ENCODE measurements at regions not wholly inside any gene's neighbourhood (a gene's known extent, or its start where the extent isn't known, plus 50 kb on each side); places are given as distances from the start of the nearest gene placed in this dataset.

- TF ChIP-seq ZFP36 (IDR thresholded peaks at IDR 0.05; ENCODE audit: borderline replicate concordance, low read depth, low read length, partially characterized antibody), result no peak
- TF ChIP-seq NR3C1 (CRISPR knock-in tag; IDR thresholded peaks at IDR 0.05), result no peak
- no peak for TF ChIP-seq MZF1 (CRISPR knock-in tag; IDR thresholded peaks at IDR 0.05; ENCODE audit: borderline replicate concordance)
- TF ChIP-seq KLF11 (CRISPR knock-in tag; IDR thresholded peaks at IDR 0.05), result no peak
- no peak for TF ChIP-seq CHD4 (IDR thresholded peaks at IDR 0.05; ENCODE audit: borderline replicate concordance, low read length)
- no peak for TF ChIP-seq ZNF331 (CRISPR knock-in tag; IDR thresholded peaks at IDR 0.05)
- TF ChIP-seq ZEB1 (IDR thresholded peaks at IDR 0.05; ENCODE audit: insufficient replicate concordance, low read depth), result no peak
These were observed 63.3 kb downstream of the HDGFL1 start (continued) for GRCh38 chr6:22632581-22633145.

- Histone ChIP-seq H2AFZ (ENCODE audit: low read length) (no peak overlapping the region), H3K9me3 (ENCODE audit: low read length) (peaks cover 54% of the 10 kb centered on the region), H3K4me2 (ENCODE audit: low read depth, low read length) (no peak overlapping the region), H3K79me2 (ENCODE audit: insufficient read depth, low read length) (no peaks in the 10 kb centered on the region), H3K36me3 (replicated peaks in 1 of 2; ENCODE audit: control insufficient read depth in 1 of 2, insufficient read depth in 2 of 2, low read length in 2 of 2) (no peaks in the 10 kb centered on the region), H3K27me3 (ENCODE audit: control insufficient read depth in 1 of 2, insufficient read depth in 2 of 2, low read length in 2 of 2) (no peaks in the 10 kb centered on the region), H3K27ac (ENCODE audit: extremely low read length, insufficient read depth, low read length) (no peak overlapping the region), H3K4me1 (ENCODE audit: insufficient read depth, low read length) (no peaks in the 10 kb centered on the region), H4K20me1 (ENCODE audit: insufficient read depth, low read length) (no peaks in the 10 kb centered on the region), H3K9ac (ENCODE audit: insufficient read depth, low read depth, low read length) (no peak overlapping the region), H3K4me3 (replicated peaks in 1 of 3; ENCODE audit: insufficient read depth in 1 of 3, low read depth in 2 of 3, low read length in 3 of 3) (no peak overlapping the region)
- 20% methylated on average over 4 of the region's 4 CpGs for WGBS (ENCODE audit: low lambda C conversion rate)
- FAIRE-seq (no peak), DNase-seq (ENCODE audit: low spot score) (no peak), ATAC-seq (no peak)
- in situ Hi-C loops (cut with HindIII; ENCODE audit: extremely low pct_ligation_motif_present, low pct_unique_long_range_greater_than_20kb), result no loop called here
- no TSS peak for BruUV-seq (replicated peaks)
- ChIA-PET CTCF (ENCODE audit: low intra/inter-chr PET ratio, low total read pairs) (no interaction called here), POLR2A (no interaction called here)
- intact Hi-C loops (cut with micrococcal nuclease; ENCODE audit: unreplicated experiment), result no loop called here
- TF ChIP-seq CTCF (CRISPR knock-in tag; IDR thresholded peaks at IDR 0.05), result no peak
- no peak for TF ChIP-seq ZNF552 (CRISPR knock-in tag; IDR thresholded peaks at IDR 0.05; ENCODE audit: borderline replicate concordance)
- no peak for TF ChIP-seq PRDM15 (CRISPR knock-in tag; IDR thresholded peaks at IDR 0.05)
- TF ChIP-seq ZNF773 (CRISPR knock-in tag; IDR thresholded peaks at IDR 0.05; ENCODE audit: borderline replicate concordance), result no peak
- TF ChIP-seq AHR (CRISPR knock-in tag; IDR thresholded peaks at IDR 0.05), result no peak
- no peak for TF ChIP-seq SMYD3 (CRISPR knock-in tag; IDR thresholded peaks at IDR 0.05)
- no peak for TF ChIP-seq ZNF569 (CRISPR knock-in tag; IDR thresholded peaks at IDR 0.05; ENCODE audit: borderline replicate concordance)
- TF ChIP-seq RNF2 (conservative IDR thresholded peaks at IDR 0.05; ENCODE audit: low read depth), result no peak
- no peak for TF ChIP-seq ZBTB1 (CRISPR knock-in tag; IDR thresholded peaks at IDR 0.05; ENCODE audit: borderline replicate concordance)
- TF ChIP-seq GABPA (IDR thresholded peaks at IDR 0.05; ENCODE audit: low read depth, low read length), result no peak
- TF ChIP-seq GABPA (CRISPR knock-in tag; IDR thresholded peaks at IDR 0.05; ENCODE audit: low read depth), result no peak
- no peak for TF ChIP-seq ZFP36 (IDR thresholded peaks at IDR 0.05; ENCODE audit: borderline replicate concordance, low read depth, low read length, partially characterized antibody)
- no peak for TF ChIP-seq PBX2 (CRISPR knock-in tag; IDR thresholded peaks at IDR 0.05)
These were observed 67.1 kb downstream of the HDGFL1 start for GRCh38 chr6:22636452-22636851.

Measured in HepG2 (cell line).